Panc1 (cell line): ENCODE measurements at regions not wholly inside any gene's neighbourhood (a gene's known extent, or its start where the extent isn't known, plus 50 kb on each side); places are given as distances from the start of the nearest gene placed in this dataset.
"Not testable (repeated sequence)": the region's sequence is repeated elsewhere in the genome, so short reads cannot be mapped to it uniquely, and the experiment has no call there.

Experiments
- ATAC-seq: fragments of 200-7000 bp; cut with Tn5 transposase; 2 replicates; pipeline ENCODE4 v1.9.1; 2020; ENCODE audit warnings: mild to moderate bottlenecking, moderate library complexity
- BruUV-seq: library from RNA; stranded (reverse); fragments of 400-500 nt; replicated peaks from 2 replicates; lab custom pipeline; 2021; lab: Mats Ljungman, UMichigan
- CTCF ChIA-PET: fragments of 300-600 bp; sonication (Branson Sonifier 250); formaldehyde crosslinking; loops from one replicate; lab custom pipeline; 2022; ENCODE audit warnings: antibody characterized with exemption; lab: Charles Lee
- POLR2A ChIA-PET: fragments of 300-600 bp; sonication (Branson Sonifier 250); formaldehyde crosslinking; loops from one replicate; lab custom pipeline; 2022; ENCODE audit warnings: antibody characterized with exemption; lab: Charles Lee
- DNase-seq: peaks from one replicate; pipeline ENCODE4 v3.0.0-alpha.2; 2010; ENCODE audit warnings: low read depth, low spot score
- H3K27ac ChIP-seq: 2 replicates; pipeline ENCODE4 v1.5.1; 2011; ENCODE audit warnings: mild to moderate bottlenecking, low read length, inconsistent platforms
- H3K27me3 ChIP-seq: fragments of 200-500 bp; sonication (Bioruptor generic); 2 replicates; pipeline ENCODE4 v1.6.0; 2014; ENCODE audit warnings: low read length, inconsistent platforms; ENCODE audit not compliant: control insufficient read depth, insufficient read depth
- H3K36me3 ChIP-seq: fragments of 200-500 bp; sonication (Bioruptor generic); 2 replicates; pipeline ENCODE4 v1.5.1; 2014; ENCODE audit warnings: inconsistent platforms, mild to moderate bottlenecking, low read length, moderate library complexity; ENCODE audit not compliant: control insufficient read depth, insufficient read depth
- H3K4me1 ChIP-seq: 2 replicates; pipeline ENCODE4 v1.5.1; 2011; ENCODE audit warnings: inconsistent platforms, mild to moderate bottlenecking, low read length, moderate library complexity; ENCODE audit not compliant: control insufficient read depth, insufficient read depth
- H3K4me3 ChIP-seq, 2 experiments: 2 replicates each; pipeline ENCODE4 v1.5.1; 2011 to 2012; ENCODE audit warnings: low read depth in 2 of 2, low read length in 2 of 2, mild to moderate bottlenecking in 2 of 2, inconsistent platforms in 1 of 2, moderate library complexity in 1 of 2
- H3K9me3 ChIP-seq: fragments of 200-500 bp; sonication (Bioruptor generic); 2 replicates; pipeline ENCODE4 v1.5.1; 2014; ENCODE audit warnings: low read depth, mild to moderate bottlenecking, inconsistent platforms, low read length, moderate library complexity; ENCODE audit not compliant: control insufficient read depth, insufficient read depth
- CTCF ChIP-seq: fragments of 450-650 bp; IDR thresholded peaks from 2 replicates; pipeline ENCODE4 v1.5.1; 2017; ENCODE audit warnings: mild to moderate bottlenecking
- POLR2AphosphoS5 ChIP-seq: IDR thresholded peaks from 2 replicates; pipeline ENCODE4 v1.6.1; 2012; ENCODE audit warnings: mild to moderate bottlenecking, low read depth, low read length, moderate library complexity
- REST ChIP-seq, 2 experiments: IDR thresholded peaks; 2 replicates each; pipeline ENCODE4 v1.6.1; 2011 to 2012; ENCODE audit warnings: low read depth in 2 of 2, control low read depth in 1 of 2, low read length in 1 of 2, mild to moderate bottlenecking in 1 of 2, moderate library complexity in 1 of 2; ENCODE audit not compliant: insufficient read depth in 1 of 2
- SIN3A ChIP-seq: IDR thresholded peaks from 2 replicates; pipeline ENCODE4 v1.6.1; 2012; ENCODE audit warnings: low read depth, mild to moderate bottlenecking, low read length, moderate library complexity, borderline replicate concordance; ENCODE audit not compliant: insufficient read depth
- TCF7L2 ChIP-seq: IDR thresholded peaks from 2 replicates; pipeline ENCODE4 v1.6.1; 2011; ENCODE audit warnings: mild to moderate bottlenecking, low read depth, low read length, inconsistent platforms
- in situ Hi-C: cut with HindIII; loops from 2 replicates; pipeline ENCODE4 v1.10.0; 2016; ENCODE audit warnings: low sequenced_read_pairs, low pct_unique_long_range_greater_than_20kb
- intact Hi-C: fragments of 100-400 bp; cut with micrococcal nuclease; formaldehyde crosslinking; loops from one replicate; pipeline ENCODE4 v1.10.0; 2022; ENCODE audit not compliant: unreplicated experiment

GRCh38 chr12:18828987-18829386 lies 91.1 kb downstream of the CAPZA3 start:
- no TSS peak for BruUV-seq
- TF ChIP-seq SIN3A (no peak), REST (IDR thresholded peaks at IDR 0.05; ENCODE audit: insufficient read depth in 1 of 2, low read depth in 2 of 2, low read length in 1 of 2) (no peak), TCF7L2 (no peak), CTCF (no peak), POLR2AphosphoS5 (no peak)
- in situ Hi-C loops (no loop called here), intact Hi-C loops (no loop called here)
- ATAC-seq (no peak), DNase-seq (no peak)
- Histone ChIP-seq H3K27me3 (no peaks in the 10 kb centered on the region), H3K9me3 (no peaks in the 10 kb centered on the region), H3K27ac (no peak overlapping the region), H3K36me3 (no peaks in the 10 kb centered on the region), H3K4me1 (no peaks in the 10 kb centered on the region), H3K4me3 (no peak overlapping the region)
- POLR2A ChIA-PET = no interaction called here
- CTCF ChIA-PET = no interaction called here

- H3K36me3 ChIP-seq, BruUV-seq, in situ Hi-C loops, ATAC-seq, H3K9me3 ChIP-seq, CTCF ChIA-PET, DNase-seq, intact Hi-C loops, H3K4me1 ChIP-seq, H3K27ac ChIP-seq, H3K4me3 ChIP-seq, H3K27me3 ChIP-seq, POLR2A ChIA-PET: not testable (repeated sequence)
These were observed 95.0 kb downstream of the CAPZA3 start for GRCh38 chr12:18832932-18833331.

- no peak for ATAC-seq
- no peaks in the 10 kb centered on the region for H3K4me1 ChIP-seq
- H3K4me3 ChIP-seq = no peak overlapping the region
- H3K27ac ChIP-seq = no peak overlapping the region
- TF ChIP-seq SIN3A (no peak), CTCF (no peak), REST (IDR thresholded peaks at IDR 0.05; ENCODE audit: insufficient read depth in 1 of 2, low read depth in 2 of 2, low read length in 1 of 2) (no peak), TCF7L2 (no peak), POLR2AphosphoS5 (no peak)
- H3K9me3 ChIP-seq = no peaks in the 10 kb centered on the region
- H3K27me3 ChIP-seq = no peaks in the 10 kb centered on the region
- H3K36me3 ChIP-seq = no peaks in the 10 kb centered on the region
- intact Hi-C loops = no loop called here
- CTCF ChIA-PET = no interaction called here
- in situ Hi-C loops = no loop called here
- BruUV-seq = no TSS peak
- POLR2A ChIA-PET = no interaction called here
- no peak for DNase-seq
These were observed 99.1 kb downstream of the CAPZA3 start for GRCh38 chr12:18837025-18837424.
